ENCODE measurements at regions not wholly inside any gene's neighbourhood (a gene's known extent, or its start where the extent isn't known, plus 50 kb on each side); places are given as distances from the start of the nearest gene placed in this dataset.
A peak's percentile ranks its signal among the peaks of the same experiment; 100 is the strongest.
"Not testable (repeated sequence)": the region's sequence is repeated elsewhere in the genome, so short reads cannot be mapped to it uniquely, and the experiment has no call there.

- DNase-seq (ENCODE audit: low spot score), result not testable (repeated sequence)
Measured at GRCh38 chr12:127810459-127810858, 456.5 kb upstream of the TMEM132C start.

GRCh38 chr12:127811988-127812387 is 455.0 kb upstream of the TMEM132C start:
- DNase-seq (ENCODE audit: low spot score), result no peak

GRCh38 chr12:127813147-127813546 is 453.8 kb upstream of the TMEM132C start:
- DNase-seq (ENCODE audit: low spot score), result no peak

- DNase-seq (ENCODE audit: low spot score), result no peak
Measured at GRCh38 chr12:127819056-127819455, 447.9 kb upstream of the TMEM132C start.

- DNase-seq (ENCODE audit: low spot score), result no peak
Measured at GRCh38 chr12:127820271-127820670, 446.7 kb upstream of the TMEM132C start.

GRCh38 chr12:127820846-127821245 is 446.1 kb upstream of the TMEM132C start:
- no peak for DNase-seq (ENCODE audit: low spot score)

DNA sequence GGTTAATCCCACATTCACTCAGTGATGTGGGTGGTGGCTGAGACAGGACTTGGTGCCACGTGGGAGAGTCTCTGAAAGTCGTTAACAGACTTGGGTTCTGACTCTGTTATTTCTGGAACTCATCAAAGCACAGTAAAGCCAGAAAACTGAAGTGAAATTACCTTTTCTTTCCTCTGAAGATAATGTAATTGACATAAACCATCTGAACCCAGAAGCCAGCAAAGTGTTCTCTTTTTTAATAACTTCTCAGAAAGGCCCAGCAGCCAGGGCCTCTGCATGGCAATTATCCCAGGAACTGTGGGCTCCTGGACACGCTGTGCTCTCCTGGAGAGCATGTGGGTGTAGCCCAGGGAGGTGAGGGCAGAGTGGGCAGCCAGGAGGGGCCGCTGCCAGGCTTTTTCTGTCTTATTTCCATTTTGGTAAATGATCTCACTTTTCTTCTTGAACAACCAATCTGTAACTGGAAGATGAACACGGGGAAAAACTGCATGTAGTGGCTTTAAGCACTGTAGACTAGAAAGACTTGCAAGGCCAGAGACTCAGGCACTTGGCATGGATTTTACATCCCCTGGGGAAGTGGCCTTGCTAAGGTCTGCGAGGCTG is 444.1 kb upstream of the TMEM132C start:
- DNase-seq (ENCODE audit: low spot score), result no peak

DNA sequence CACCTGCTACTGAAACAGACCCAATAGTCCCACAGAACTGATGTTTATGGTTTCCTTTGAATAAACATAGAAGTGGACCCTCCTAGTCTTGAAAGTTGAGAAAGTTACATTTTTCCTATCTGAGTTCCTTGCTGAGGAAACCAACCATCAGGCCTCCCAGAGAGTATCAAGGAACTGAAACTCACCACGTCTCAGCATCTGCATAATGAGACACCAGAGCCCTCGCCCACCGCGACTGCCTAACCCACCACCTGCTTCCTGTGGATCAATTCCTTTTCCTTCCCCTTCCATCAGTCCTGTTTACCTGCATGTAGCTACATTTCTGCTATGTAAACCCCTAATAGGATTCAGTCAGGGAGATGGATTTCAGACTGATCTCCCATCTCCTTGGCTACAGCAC is 443.2 kb upstream of the TMEM132C start:
- peak; percentile 7 for DNase-seq (ENCODE audit: low spot score)

- DNase-seq (ENCODE audit: low spot score), result no peak
Measured at GRCh38 chr12:127829281-127830064, 437.5 kb upstream of the TMEM132C start.

DNA sequence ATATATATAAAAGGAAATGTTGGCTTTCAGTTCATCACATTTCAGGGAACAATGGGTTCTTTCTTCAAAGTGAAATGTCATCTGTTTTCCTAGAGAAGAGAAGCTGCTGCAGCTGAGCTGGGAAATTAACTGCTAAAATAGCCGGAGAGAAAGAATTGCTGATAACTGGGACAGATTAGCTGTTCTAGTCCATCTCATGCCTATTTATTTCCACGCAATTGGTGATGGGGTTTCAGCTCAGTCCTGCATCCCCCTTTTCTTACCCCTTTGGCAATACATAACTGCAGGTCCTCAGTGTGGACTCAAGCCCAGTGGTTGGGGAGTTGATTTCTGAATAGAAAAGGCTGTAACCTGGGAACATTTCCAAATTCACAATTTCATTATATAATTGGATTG is 436.9 kb upstream of the TMEM132C start:
- no peak for DNase-seq (ENCODE audit: low spot score)

DNA sequence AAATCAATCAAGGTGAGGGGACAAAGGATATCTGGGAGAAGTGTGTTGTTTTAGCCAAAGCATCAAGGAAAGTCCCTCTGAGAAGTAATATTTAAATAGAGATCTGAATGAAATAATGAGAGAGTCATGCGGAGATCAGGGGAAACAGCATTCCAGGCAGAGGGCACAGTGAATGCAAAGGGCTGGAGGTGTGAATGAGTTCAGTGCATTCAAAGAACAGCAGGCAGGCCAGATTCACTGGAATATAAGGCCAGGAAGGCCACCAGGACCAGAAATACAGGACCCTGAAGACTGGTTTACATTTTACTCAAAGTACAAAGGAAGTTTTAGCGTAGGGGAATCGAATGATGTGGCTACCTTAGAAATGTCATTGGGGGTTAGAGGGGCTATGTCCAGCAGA is 436.2 kb upstream of the TMEM132C start:
- DNase-seq (ENCODE audit: low spot score), result no peak

- DNase-seq (ENCODE audit: low spot score), result no peak
Measured at GRCh38 chr12:127832172-127832571, 434.8 kb upstream of the TMEM132C start.

- DNase-seq (ENCODE audit: low spot score), result not testable (repeated sequence)
Measured at GRCh38 chr12:127836802-127837201, 430.2 kb upstream of the TMEM132C start.

GRCh38 chr12:127857661-127858060 is 409.3 kb upstream of the TMEM132C start:
- no peak for DNase-seq (ENCODE audit: low spot score)

DNA sequence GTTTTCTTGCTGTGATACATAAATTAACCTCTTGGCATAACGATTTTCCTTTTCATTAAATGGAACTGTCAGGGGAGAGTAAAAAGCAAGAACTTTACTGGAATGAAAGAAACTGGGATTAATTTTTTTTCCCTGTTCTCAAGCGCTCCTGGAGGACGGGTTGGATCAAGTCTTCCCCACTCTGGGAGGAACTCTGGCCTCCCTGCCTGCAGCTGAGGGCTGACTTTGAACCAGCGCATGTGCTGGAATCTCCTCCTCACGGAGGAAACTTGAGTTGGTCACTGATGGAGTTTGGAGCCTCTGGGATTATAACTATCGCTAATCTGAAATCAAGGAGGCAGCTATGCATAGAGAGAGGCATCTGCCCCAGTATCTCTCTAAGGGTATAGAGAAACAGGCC is 406.4 kb upstream of the TMEM132C start:
- no peak for DNase-seq (ENCODE audit: low spot score)

GRCh38 chr12:127861406-127861805 is 405.6 kb upstream of the TMEM132C start:
- no peak for DNase-seq (ENCODE audit: low spot score)

DNA sequence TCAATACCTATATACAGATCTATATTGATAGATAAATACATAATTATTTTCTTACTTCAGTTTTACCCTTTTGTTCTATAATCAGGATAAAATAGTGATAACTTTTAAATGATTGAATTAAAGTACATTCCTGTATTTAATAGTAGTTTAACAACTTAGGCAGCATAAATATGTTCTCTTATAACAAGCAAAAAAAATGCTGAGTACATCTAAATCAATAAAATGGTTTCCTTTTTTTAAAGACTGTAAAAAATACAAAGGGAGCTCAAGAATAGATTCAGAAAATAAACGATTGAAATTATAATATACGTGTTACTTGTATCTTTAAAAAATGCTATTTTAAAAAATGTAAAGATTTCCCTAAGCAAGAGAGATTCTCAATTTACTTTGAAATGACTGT is 393.7 kb upstream of the TMEM132C start:
- no peak for DNase-seq (ENCODE audit: low spot score)

DNA sequence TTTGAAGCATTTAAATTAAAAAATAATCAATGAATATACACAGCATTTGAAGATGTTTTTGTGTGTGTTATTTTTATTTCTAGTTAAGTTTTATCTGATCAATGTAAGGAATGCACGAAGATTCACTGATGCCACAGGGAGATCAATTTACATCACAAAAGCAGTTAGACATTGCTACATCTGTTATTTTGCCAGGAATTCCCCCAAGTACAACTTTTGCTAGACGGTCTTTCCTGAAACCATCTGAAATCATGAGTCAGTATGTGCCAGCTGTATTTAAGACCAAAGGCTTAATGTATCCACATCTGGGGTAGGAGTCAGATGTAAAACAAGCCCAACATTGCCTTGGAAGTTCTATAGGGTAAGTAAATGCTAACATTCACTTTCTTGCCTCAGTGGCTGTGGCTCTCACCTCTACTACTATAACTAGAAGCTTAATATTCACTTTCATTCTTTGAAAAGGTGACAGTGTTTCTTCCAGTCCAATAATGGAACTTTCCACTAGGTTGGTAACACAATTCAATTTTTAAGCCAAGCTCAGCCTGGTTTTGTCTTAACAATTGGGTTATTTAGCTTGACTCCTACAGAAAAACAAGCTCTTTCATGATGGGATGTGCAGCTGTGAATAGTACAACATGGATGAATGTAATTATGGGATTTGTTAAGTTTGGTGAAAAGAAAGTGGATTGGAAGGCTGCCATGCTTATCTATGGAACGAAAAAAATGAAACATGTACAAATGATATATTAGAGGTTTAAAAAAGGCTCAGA is 385.4 kb upstream of the TMEM132C start:
- DNase-seq (ENCODE audit: low spot score), result no peak

DNA sequence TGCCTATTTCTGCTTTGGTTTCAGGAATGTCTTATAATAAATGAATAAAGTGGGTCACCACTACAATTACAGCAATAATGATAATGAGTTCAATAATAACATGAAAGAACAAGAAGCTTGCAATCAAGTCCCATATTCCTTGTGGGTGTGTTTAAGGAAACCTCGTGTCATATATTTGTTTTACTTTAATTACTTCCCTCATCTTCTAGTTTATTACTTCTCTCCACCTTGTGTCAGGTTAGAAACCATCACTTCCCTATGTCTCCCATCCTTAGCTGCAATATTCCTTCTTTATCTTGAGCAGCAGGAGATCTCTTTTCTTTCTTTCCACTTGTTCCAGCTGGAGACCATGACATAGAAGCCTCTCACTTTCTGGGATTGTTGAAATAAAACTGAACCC is 384.0 kb upstream of the TMEM132C start:
- no peak for DNase-seq (ENCODE audit: low spot score)

DNA sequence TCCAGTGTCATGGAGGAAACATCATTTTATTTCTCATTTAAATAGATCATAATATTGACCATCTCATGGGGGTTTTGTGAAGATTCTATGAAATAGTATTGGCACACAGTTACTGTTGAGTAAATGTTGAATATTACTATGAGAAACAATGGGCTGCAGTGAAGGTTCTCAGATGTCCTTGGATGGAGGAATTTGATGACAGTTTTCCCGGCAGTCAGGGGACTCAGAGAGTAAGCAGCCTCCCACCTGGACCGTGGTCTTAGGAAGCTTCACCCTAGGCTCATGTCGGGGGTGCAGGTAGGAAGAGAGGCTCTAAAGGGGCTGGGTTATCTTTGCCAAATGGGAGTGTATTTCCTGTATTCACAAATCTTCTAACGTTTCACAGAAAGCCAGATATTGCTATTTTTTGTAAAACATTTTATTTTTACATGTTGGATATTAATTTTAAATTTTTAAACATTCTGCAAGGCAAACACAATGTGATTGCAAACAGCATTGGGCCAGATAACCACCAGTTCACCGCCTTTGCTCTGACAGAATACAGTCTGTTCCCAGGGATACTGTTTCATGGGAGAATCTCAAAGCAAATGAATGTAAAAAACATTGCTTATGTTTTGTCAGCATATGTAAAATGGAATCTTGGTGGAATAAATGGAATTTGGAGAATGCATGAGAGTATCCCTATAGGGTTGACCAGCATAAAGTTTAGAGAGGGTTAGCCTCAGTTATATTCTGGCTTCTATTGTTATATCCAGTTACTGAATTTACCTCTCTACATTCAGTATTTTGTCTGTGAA is 380.8 kb upstream of the TMEM132C start:
- DNase-seq (ENCODE audit: low spot score), result no peak

DNA sequence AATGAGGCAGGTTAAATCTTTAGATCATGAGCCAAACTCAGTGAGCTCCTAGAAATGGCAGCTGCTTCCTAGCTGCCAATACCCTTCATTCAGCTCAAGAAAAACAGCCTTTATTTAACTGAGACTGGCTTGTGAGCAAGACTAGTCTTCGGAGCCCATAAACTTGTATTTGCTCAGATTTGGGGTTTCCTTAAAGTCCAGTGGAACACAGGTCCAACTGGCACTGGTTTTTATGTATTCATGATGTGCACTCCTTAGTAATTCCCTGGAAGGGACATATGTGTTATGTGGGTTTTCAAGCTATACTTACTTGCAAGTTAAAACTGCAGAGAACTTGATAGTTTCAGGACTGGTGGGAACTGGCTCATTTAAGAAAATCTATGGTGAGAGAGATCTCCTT is 380.1 kb upstream of the TMEM132C start:
- no peak for DNase-seq (ENCODE audit: low spot score)

Data from NAMALWA (cell line).